Neural cell (in vitro differentiated cells): ENCODE measurements at regions not wholly inside any gene's neighbourhood (a gene's known extent, or its start where the extent isn't known, plus 50 kb on each side); places are given as distances from the start of the nearest gene placed in this dataset.

Experiments
- H2AFZ ChIP-seq: fragments of 200-600, 300-800 bp; sonication (generic), shearing (Covaris generic); 2 replicates; pipeline ENCODE4 v1.6.0; 2014; ENCODE audit warnings: low read depth, mild to moderate bottlenecking, antibody characterized with exemption, low read length, moderate library complexity
- H3F3A ChIP-seq: fragments of 200-600 bp; shearing (Covaris generic); 2 replicates; pipeline ENCODE4 v1.6.1; 2016; ENCODE audit warnings: mild to moderate bottlenecking, moderate library complexity, mixed read lengths, antibody characterized with exemption, low read length; ENCODE audit not compliant: insufficient read depth, poor library complexity, severe bottlenecking
- H3K27ac ChIP-seq: fragments of 200-600, 300-800 bp; sonication (generic), shearing (Covaris generic); 2 replicates; pipeline ENCODE4 v1.5.1; 2014; ENCODE audit warnings: mild to moderate bottlenecking, low read length, moderate library complexity
- H3K27me3 ChIP-seq: fragments of 300-800, 200-600 bp; sonication (generic), shearing (Covaris generic); 2 replicates; pipeline ENCODE4 v1.6.0; 2014; ENCODE audit warnings: mild to moderate bottlenecking, low read depth, low read length, moderate library complexity; ENCODE audit not compliant: insufficient read depth
- H3K36me3 ChIP-seq: fragments of 300-800, 200-600 bp; sonication (generic), shearing (Covaris generic); 2 replicates; pipeline ENCODE4 v1.5.1; 2014; ENCODE audit warnings: mild to moderate bottlenecking, antibody characterized with exemption, low read length, moderate library complexity; ENCODE audit not compliant: insufficient read depth
- H3K4me2 ChIP-seq: fragments of 300-800, 200-600 bp; sonication (generic), shearing (Covaris generic); 2 replicates; pipeline ENCODE4 v1.6.0; 2014; ENCODE audit warnings: mild to moderate bottlenecking, low read length
- H3K4me3 ChIP-seq: fragments of 300-800, 200-600 bp; sonication (generic), shearing (Covaris generic); 2 replicates; pipeline ENCODE4 v1.5.1; 2014; ENCODE audit warnings: mild to moderate bottlenecking, low read length, moderate library complexity
- H3K79me2 ChIP-seq: fragments of 200-600 bp; shearing (Covaris generic); replicated peaks from 2 replicates; pipeline ENCODE4 v1.6.0; 2014; ENCODE audit warnings: mild to moderate bottlenecking, low read length, moderate library complexity; ENCODE audit not compliant: insufficient read depth
- H3K9ac ChIP-seq: fragments of 300-800, 200-600 bp; sonication (generic), shearing (Covaris generic); 2 replicates; pipeline ENCODE4 v1.6.1; 2016; ENCODE audit warnings: mild to moderate bottlenecking, low read length, mixed read lengths
- H3K9me2 ChIP-seq: fragments of 200-600 bp; shearing (Covaris generic); 2 replicates; pipeline ENCODE4 v1.6.1; 2016; ENCODE audit warnings: mild to moderate bottlenecking, low read length, mixed read lengths; ENCODE audit not compliant: insufficient read depth
- H3K9me3 ChIP-seq: fragments of 200-600, 300-800 bp; sonication (generic), shearing (Covaris generic); 2 replicates; pipeline ENCODE4 v1.6.1; 2016; ENCODE audit warnings: mild to moderate bottlenecking, mixed run types, low read length, moderate library complexity, mixed read lengths
- H4K20me1 ChIP-seq: fragments of 200-600 bp; shearing (Covaris generic); 2 replicates; pipeline ENCODE4 v1.6.1; 2016; ENCODE audit warnings: mild to moderate bottlenecking, mixed run types; ENCODE audit not compliant: insufficient read depth
- CTCF ChIP-seq: fragments of 450-650 bp; IDR thresholded peaks from 2 replicates; pipeline ENCODE4 v1.5.1; 2014; ENCODE audit warnings: antibody characterized with exemption, mild to moderate bottlenecking, moderate library complexity; ENCODE audit not compliant: poor library complexity, severe bottlenecking
- EP300 ChIP-seq: fragments of 450-650 bp; conservative IDR thresholded peaks from 2 replicates; pipeline ENCODE4 v1.6.1; 2014; ENCODE audit warnings: antibody characterized with exemption, mild to moderate bottlenecking, moderate library complexity; ENCODE audit not compliant: poor library complexity, severe bottlenecking
- EZH2 ChIP-seq: fragments of 200-600, 300-800 bp; shearing (Covaris generic), sonication (generic); IDR thresholded peaks from 2 replicates; pipeline ENCODE4 v1.6.1; 2014; ENCODE audit warnings: antibody characterized with exemption, low read length, borderline replicate concordance, mild to moderate bottlenecking; ENCODE audit not compliant: insufficient read depth, poor library complexity, severe bottlenecking
- MXI1 ChIP-seq: fragments of 450-650 bp; conservative IDR thresholded peaks from 2 replicates; pipeline ENCODE4 v1.6.1; 2014; ENCODE audit warnings: antibody characterized with exemption, mild to moderate bottlenecking; ENCODE audit not compliant: poor library complexity, severe bottlenecking
- POLR2AphosphoS5 ChIP-seq: IDR thresholded peaks from 2 replicates; pipeline ENCODE4 v1.6.1; 2012
- RAD21 ChIP-seq: fragments of 450-650 bp; conservative IDR thresholded peaks from 2 replicates; pipeline ENCODE4 v1.6.1; 2014; ENCODE audit warnings: antibody characterized with exemption, mild to moderate bottlenecking, moderate library complexity
- REST ChIP-seq: IDR thresholded peaks from 2 replicates; pipeline ENCODE4 v1.6.1; 2012; ENCODE audit warnings: borderline replicate concordance
- SMC3 ChIP-seq: fragments of 450-650 bp; conservative IDR thresholded peaks from 2 replicates; pipeline ENCODE4 v1.6.1; 2014; ENCODE audit warnings: antibody characterized with exemption, mild to moderate bottlenecking, moderate library complexity; ENCODE audit not compliant: poor library complexity
- TAF1 ChIP-seq: IDR thresholded peaks from 2 replicates; pipeline ENCODE4 v1.6.1; 2012; ENCODE audit warnings: low read depth

GRCh38 chr1:101101360-101101759, 75.8 kb upstream of the DPH5 start:
- no peaks in the 10 kb centered on the region for H3K36me3 ChIP-seq
- no peaks in the 10 kb centered on the region for H3K79me2 ChIP-seq
- no peak overlapping the region for H3K9ac ChIP-seq
- no peaks in the 10 kb centered on the region for H3K9me2 ChIP-seq
- no peaks in the 10 kb centered on the region for H3K27me3 ChIP-seq
- H3K27ac ChIP-seq = no peak overlapping the region
- no peaks in the 10 kb centered on the region for H4K20me1 ChIP-seq
- no peak overlapping the region for H2AFZ ChIP-seq
- H3F3A ChIP-seq = no peaks in the 10 kb centered on the region
- no peak overlapping the region for H3K4me2 ChIP-seq
- H3K9me3 ChIP-seq = no peaks in the 10 kb centered on the region
- H3K4me3 ChIP-seq = no peak overlapping the region
- TF ChIP-seq POLR2AphosphoS5 (no peak), TAF1 (no peak), MXI1 (no peak), EZH2 (no peak), RAD21 (no peak)

- no peak for TF ChIP-seq TAF1
- Histone ChIP-seq H3K9ac (no peak overlapping the region), H3K4me2 (no peak overlapping the region), H3K79me2 (no peaks in the 10 kb centered on the region), H3K27me3 (no peaks in the 10 kb centered on the region), H3F3A (no peaks in the 10 kb centered on the region), H4K20me1 (no peaks in the 10 kb centered on the region), H3K9me3 (no peaks in the 10 kb centered on the region), H3K9me2 (no peaks in the 10 kb centered on the region), H3K4me3 (no peak overlapping the region), H3K27ac (no peak overlapping the region), H3K36me3 (no peaks in the 10 kb centered on the region), H2AFZ (no peak overlapping the region)
These were observed 75.1 kb upstream of the DPH5 start for GRCh38 chr1:101100674-101101073.

GRCh38 chr1:101098907-101099306, 73.3 kb upstream of the DPH5 start:
- TF ChIP-seq EP300 (no peak), MXI1 (no peak), EZH2 (no peak), CTCF (no peak), POLR2AphosphoS5 (no peak), RAD21 (no peak), TAF1 (no peak), SMC3 (no peak), REST (no peak)
- Histone ChIP-seq H3K4me2 (no peak overlapping the region), H3K79me2 (no peaks in the 10 kb centered on the region), H3K27ac (no peak overlapping the region), H3F3A (no peaks in the 10 kb centered on the region), H3K9ac (no peak overlapping the region), H2AFZ (no peak overlapping the region), H3K4me3 (no peak overlapping the region), H3K27me3 (no peaks in the 10 kb centered on the region), H3K36me3 (no peaks in the 10 kb centered on the region), H4K20me1 (no peaks in the 10 kb centered on the region), H3K9me3 (no peaks in the 10 kb centered on the region), H3K9me2 (no peaks in the 10 kb centered on the region)
